Activated naive CD4-positive, alpha-beta T cell treated with anti-CD3 and anti-CD28 coated beads for 36 hours (primary cell): ENCODE measurements at regions not wholly inside any gene's neighbourhood (a gene's known extent, or its start where the extent isn't known, plus 50 kb on each side); places are given as distances from the start of the nearest gene placed in this dataset.
"Not testable (repeated sequence)": the region's sequence is repeated elsewhere in the genome, so short reads cannot be mapped to it uniquely, and the experiment has no call there.

Source experiments
- CTCF ChIA-PET: fragments of 350-600 bp; sonication (Branson Sonifier 250); formaldehyde crosslinking; loops from one replicate; lab custom pipeline; 2021; ENCODE audit warnings: antibody characterized with exemption; lab: Charles Lee
- DNase-seq: peaks from one replicate; pipeline ENCODE4 v3.0.0-alpha.2; 2020
- H3K27ac Mint-ChIP-seq: one replicate; pipeline ENCODE4 v1.8.0; 2021; ENCODE audit warnings: mild to moderate bottlenecking, mixed read lengths
- H3K27me3 Mint-ChIP-seq: one replicate; pipeline ENCODE4 v1.8.0; 2021; ENCODE audit warnings: low read depth, mixed read lengths
- H3K36me3 Mint-ChIP-seq: one replicate; pipeline ENCODE4 v1.8.0; 2021; ENCODE audit warnings: low read depth, mixed read lengths
- H3K4me1 Mint-ChIP-seq: one replicate; pipeline ENCODE4 v1.8.0; 2021; ENCODE audit warnings: low read depth, mixed read lengths
- H3K4me3 Mint-ChIP-seq: one replicate; pipeline ENCODE4 v1.8.0; 2021; ENCODE audit warnings: mild to moderate bottlenecking, moderate library complexity, mixed read lengths
- H3K9me3 Mint-ChIP-seq: one replicate; pipeline ENCODE4 v1.8.0; 2021; ENCODE audit warnings: mixed read lengths
- intact Hi-C: fragments of 100-400 bp; cut with micrococcal nuclease; formaldehyde crosslinking; loops from one replicate; pipeline ENCODE4 v1.15.1; 2023

- H3K4me3 Mint-ChIP-seq: no peak overlapping the region
- no peak for DNase-seq
- CTCF ChIA-PET: no interaction called here
- peaks cover 7% of the 10 kb centered on the region for H3K27me3 Mint-ChIP-seq
- intact Hi-C loops: no loop called here
- H3K27ac Mint-ChIP-seq: no peak overlapping the region
- no peaks in the 10 kb centered on the region for H3K36me3 Mint-ChIP-seq
- peaks cover 4% of the 10 kb centered on the region for H3K9me3 Mint-ChIP-seq
- no peaks in the 10 kb centered on the region for H3K4me1 Mint-ChIP-seq
Measured at GRCh38 chr10:118969014-118969413, 60.5 kb upstream of the NANOS1 start.

- Mint-ChIP-seq H3K27me3 (peaks cover 4% of the 10 kb centered on the region), H3K27ac (no peak overlapping the region), H3K4me3 (no peak overlapping the region), H3K36me3 (no peaks in the 10 kb centered on the region), H3K9me3 (peaks cover 4% of the 10 kb centered on the region), H3K4me1 (no peaks in the 10 kb centered on the region)
- no peak for DNase-seq
- intact Hi-C loops: no loop called here
- CTCF ChIA-PET: no interaction called here
Measured at GRCh38 chr10:118970770-118971169, 58.7 kb upstream of the NANOS1 start.

- Mint-ChIP-seq H3K36me3 (no peaks in the 10 kb centered on the region), H3K9me3 (peaks cover 6% of the 10 kb centered on the region), H3K27me3 (peaks cover 4% of the 10 kb centered on the region), H3K27ac (no peak overlapping the region), H3K4me3 (no peak overlapping the region), H3K4me1 (no peaks in the 10 kb centered on the region)
- CTCF ChIA-PET: no interaction called here
- DNase-seq: no peak
- intact Hi-C loops: no loop called here
Measured at GRCh38 chr10:118971187-118971586, 58.3 kb upstream of the NANOS1 start.

- no peak overlapping the region for H3K27ac Mint-ChIP-seq
- no peak overlapping the region for H3K4me3 Mint-ChIP-seq
- DNase-seq: no peak
- no peaks in the 10 kb centered on the region for H3K4me1 Mint-ChIP-seq
- intact Hi-C loops: no loop called here
- H3K36me3 Mint-ChIP-seq: no peaks in the 10 kb centered on the region
- CTCF ChIA-PET: no interaction called here
- H3K27me3 Mint-ChIP-seq: peaks cover 3% of the 10 kb centered on the region
- H3K9me3 Mint-ChIP-seq: peaks cover 7% of the 10 kb centered on the region
Measured at GRCh38 chr10:118971876-118972275, 57.6 kb upstream of the NANOS1 start.

GRCh38 chr10:118973744-118974143 is 55.8 kb upstream of the NANOS1 start:
- Mint-ChIP-seq H3K27me3 (no peaks in the 10 kb centered on the region), H3K9me3 (peaks cover 7% of the 10 kb centered on the region), H3K27ac (no peak overlapping the region), H3K36me3 (no peaks in the 10 kb centered on the region), H3K4me3 (no peak overlapping the region), H3K4me1 (no peaks in the 10 kb centered on the region)
- CTCF ChIA-PET: no interaction called here
- no peak for DNase-seq
- intact Hi-C loops: no loop called here

GRCh38 chr10:118974951-118975350 is 54.6 kb upstream of the NANOS1 start:
- Mint-ChIP-seq H3K27ac (no peak overlapping the region), H3K27me3 (no peaks in the 10 kb centered on the region), H3K9me3 (peaks cover 7% of the 10 kb centered on the region), H3K4me3 (no peak overlapping the region), H3K4me1 (no peaks in the 10 kb centered on the region), H3K36me3 (no peaks in the 10 kb centered on the region)
- CTCF ChIA-PET: interaction anchor here (0.9 kb wide), 1 partner anchor 148 kb away, joined by 3 read pairs; no protein-coding TSS in a partner anchor
- intact Hi-C loops: no loop called here
- no peak for DNase-seq

GRCh38 chr10:118976219-118976618 is 53.3 kb upstream of the NANOS1 start:
- H3K27me3 Mint-ChIP-seq, H3K9me3 Mint-ChIP-seq, DNase-seq, H3K4me1 Mint-ChIP-seq, intact Hi-C loops, H3K27ac Mint-ChIP-seq, H3K4me3 Mint-ChIP-seq, CTCF ChIA-PET, H3K36me3 Mint-ChIP-seq: not testable (repeated sequence)

GRCh38 chr10:118977022-118977599 is 52.4 kb upstream of the NANOS1 start:
- H3K36me3 Mint-ChIP-seq: no peaks in the 10 kb centered on the region
- DNase-seq: no peak
- intact Hi-C loops: no loop called here
- H3K27ac Mint-ChIP-seq: no peak overlapping the region
- CTCF ChIA-PET: no interaction called here
- no peaks in the 10 kb centered on the region for H3K4me1 Mint-ChIP-seq
- H3K27me3 Mint-ChIP-seq: peaks cover 4% of the 10 kb centered on the region
- no peak overlapping the region for H3K4me3 Mint-ChIP-seq
- H3K9me3 Mint-ChIP-seq: peaks cover 7% of the 10 kb centered on the region

GRCh38 chr10:118977835-118978234 is 51.7 kb upstream of the NANOS1 start:
- Mint-ChIP-seq H3K4me1 (no peaks in the 10 kb centered on the region), H3K27me3 (peaks cover 4% of the 10 kb centered on the region)

GRCh38 chr10:118978316-118978997 is 51.1 kb upstream of the NANOS1 start:
- no peak overlapping the region for H3K4me3 Mint-ChIP-seq
- peaks cover 5% of the 10 kb centered on the region for H3K9me3 Mint-ChIP-seq
- DNase-seq: no peak
- H3K36me3 Mint-ChIP-seq: no peaks in the 10 kb centered on the region
- CTCF ChIA-PET: no interaction called here
- no peak overlapping the region for H3K27ac Mint-ChIP-seq
- no peaks in the 10 kb centered on the region for H3K4me1 Mint-ChIP-seq
- intact Hi-C loops: no loop called here
- peaks cover 4% of the 10 kb centered on the region for H3K27me3 Mint-ChIP-seq

More at GRCh38 chr10:118977835-118978234, 51.7 kb upstream of the NANOS1 start:
- H3K36me3 Mint-ChIP-seq: no peaks in the 10 kb centered on the region
- H3K27ac Mint-ChIP-seq: no peak overlapping the region
- intact Hi-C loops: no loop called here
- CTCF ChIA-PET: no interaction called here
- H3K9me3 Mint-ChIP-seq: peaks cover 7% of the 10 kb centered on the region
- DNase-seq: no peak
- no peak overlapping the region for H3K4me3 Mint-ChIP-seq

- CTCF ChIA-PET: no interaction called here
- Mint-ChIP-seq H3K27ac (no peak overlapping the region), H3K36me3 (no peaks in the 10 kb centered on the region), H3K27me3 (peaks cover 4% of the 10 kb centered on the region), H3K4me1 (no peaks in the 10 kb centered on the region), H3K4me3 (no peak overlapping the region), H3K9me3 (peaks cover 3% of the 10 kb centered on the region)
- DNase-seq: no peak
- intact Hi-C loops: no loop called here
Measured at GRCh38 chr10:118978998-118979350, 50.5 kb upstream of the NANOS1 start.

GRCh38 chr10:118979661-118980060 is 49.9 kb upstream of the NANOS1 start:
- no peak overlapping the region for H3K4me3 Mint-ChIP-seq
- no peak for DNase-seq
- peaks cover 6% of the 10 kb centered on the region for H3K9me3 Mint-ChIP-seq
- intact Hi-C loops: no loop called here
- H3K27me3 Mint-ChIP-seq: peaks cover 6% of the 10 kb centered on the region
- peaks cover 2% of the 10 kb centered on the region for H3K36me3 Mint-ChIP-seq
- CTCF ChIA-PET: no interaction called here
- no peak overlapping the region for H3K27ac Mint-ChIP-seq
- H3K4me1 Mint-ChIP-seq: no peaks in the 10 kb centered on the region
